ENCODE measurements at regions not wholly inside any gene's neighbourhood (a gene's known extent, or its start where the extent isn't known, plus 50 kb on each side); places are given as distances from the start of the nearest gene placed in this dataset.

DNA sequence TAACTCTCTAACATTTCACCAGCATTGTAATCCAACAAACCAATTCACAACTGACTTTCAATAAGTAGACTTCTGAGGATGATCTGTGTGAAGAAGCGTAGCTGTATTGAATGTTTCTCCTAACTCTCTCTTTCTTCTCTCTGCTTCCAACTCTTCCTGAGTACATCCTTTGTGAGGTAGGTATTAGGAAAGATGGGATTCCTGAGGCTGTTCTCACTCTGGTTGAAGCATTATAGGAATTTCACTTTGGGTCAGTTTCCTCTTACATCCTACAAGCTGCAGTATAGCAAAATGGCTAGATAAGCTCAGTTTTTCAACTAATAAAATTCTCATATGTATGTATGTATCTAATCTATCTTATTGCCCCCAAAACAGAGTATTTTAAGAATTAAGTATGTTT lies 702.8 kb downstream of the CETN3 start:
- TF ChIP-seq, protein P1, sequence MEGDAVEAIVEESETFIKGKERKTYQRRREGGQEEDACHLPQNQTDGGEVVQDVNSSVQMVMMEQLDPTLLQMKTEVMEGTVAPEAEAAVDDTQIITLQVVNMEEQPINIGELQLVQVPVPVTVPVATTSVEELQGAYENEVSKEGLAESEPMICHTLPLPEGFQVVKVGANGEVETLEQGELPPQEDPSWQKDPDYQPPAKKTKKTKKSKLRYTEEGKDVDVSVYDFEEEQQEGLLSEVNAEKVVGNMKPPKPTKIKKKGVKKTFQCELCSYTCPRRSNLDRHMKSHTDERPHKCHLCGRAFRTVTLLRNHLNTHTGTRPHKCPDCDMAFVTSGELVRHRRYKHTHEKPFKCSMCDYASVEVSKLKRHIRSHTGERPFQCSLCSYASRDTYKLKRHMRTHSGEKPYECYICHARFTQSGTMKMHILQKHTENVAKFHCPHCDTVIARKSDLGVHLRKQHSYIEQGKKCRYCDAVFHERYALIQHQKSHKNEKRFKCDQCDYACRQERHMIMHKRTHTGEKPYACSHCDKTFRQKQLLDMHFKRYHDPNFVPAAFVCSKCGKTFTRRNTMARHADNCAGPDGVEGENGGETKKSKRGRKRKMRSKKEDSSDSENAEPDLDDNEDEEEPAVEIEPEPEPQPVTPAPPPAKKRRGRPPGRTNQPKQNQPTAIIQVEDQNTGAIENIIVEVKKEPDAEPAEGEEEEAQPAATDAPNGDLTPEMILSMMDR (IDR thresholded peaks at IDR 0.05), result no peak
- no peak for TF ChIP-seq POLR2AphosphoS5 (IDR thresholded peaks at IDR 0.05; ENCODE audit: insufficient read depth in 1 of 2, low read depth in 1 of 2)
